Right hindlimb (tissue), 1 donor: ENCODE measurements at regions not wholly inside any gene's neighbourhood (a gene's known extent, or its start where the extent isn't known, plus 50 kb on each side); places are given as distances from the start of the nearest gene placed in this dataset.

Experiments
- DNase-seq: peaks from one replicate; pipeline ENCODE4 v3.0.0-alpha.2; 2018

GRCh38 chr4:166366012-166366411, 493.0 kb downstream of the TLL1 start:
- no peak for DNase-seq

- no peak for DNase-seq
Observed at GRCh38 chr4:166377578-166377977, 504.5 kb downstream of the TLL1 start.

- DNase-seq = no peak
Observed at GRCh38 chr4:166386491-166387360, 513.7 kb downstream of the TLL1 start.

- DNase-seq = no peak
Observed at GRCh38 chr4:166391501-166391900, 518.5 kb downstream of the TLL1 start.

- no peak for DNase-seq
Observed at GRCh38 chr4:166399021-166399420, 526.0 kb downstream of the TLL1 start.

GRCh38 chr4:166400270-166400894, 527.3 kb downstream of the TLL1 start:
- no peak for DNase-seq

- DNase-seq = no peak
Observed at GRCh38 chr4:166413356-166413755, 540.3 kb downstream of the TLL1 start.

GRCh38 chr4:166414431-166414830, 541.4 kb downstream of the TLL1 start:
- DNase-seq = no peak

- DNase-seq = no peak
Observed at GRCh38 chr4:166415749-166416148, 542.7 kb downstream of the TLL1 start.

- DNase-seq = no peak
Observed at GRCh38 chr4:166421556-166422156, 548.6 kb downstream of the TLL1 start.

- no peak for DNase-seq
Observed at GRCh38 chr4:166422475-166422874, 549.4 kb downstream of the TLL1 start.

GRCh38 chr4:166426300-166426863, 553.3 kb downstream of the TLL1 start:
- DNase-seq = no peak

GRCh38 chr4:166432125-166432524, 559.1 kb downstream of the TLL1 start:
- DNase-seq = no peak

- DNase-seq = no peak
Observed at GRCh38 chr4:166432842-166433241, 559.8 kb downstream of the TLL1 start.

- no peak for DNase-seq
Observed at GRCh38 chr4:166435449-166435848, 562.4 kb downstream of the TLL1 start.

- no peak for DNase-seq
Observed at GRCh38 chr4:166458756-166459155, 585.7 kb downstream of the TLL1 start.

GRCh38 chr4:166459621-166460020, 586.6 kb downstream of the TLL1 start:
- no peak for DNase-seq

- DNase-seq = no peak
Observed at GRCh38 chr4:166460769-166461550, 587.9 kb downstream of the TLL1 start.

GRCh38 chr4:166481055-166481454, 608.0 kb downstream of the TLL1 start:
- DNase-seq = no peak

- DNase-seq = no peak
Observed at GRCh38 chr4:166481739-166482138, 608.7 kb downstream of the TLL1 start.

- DNase-seq = no peak
Observed at GRCh38 chr4:166482758-166483157, 609.7 kb downstream of the TLL1 start.

GRCh38 chr4:166491635-166492034, 618.6 kb downstream of the TLL1 start:
- DNase-seq = no peak

GRCh38 chr4:166493924-166494345, 620.9 kb downstream of the TLL1 start:
- no peak for DNase-seq
